ENCODE measurements at regions not wholly inside any gene's neighbourhood (a gene's known extent, or its start where the extent isn't known, plus 50 kb on each side); places are given as distances from the start of the nearest gene placed in this dataset.
"Not testable (repeated sequence)": the region's sequence is repeated elsewhere in the genome, so short reads cannot be mapped to it uniquely, and the experiment has no call there.

DNA sequence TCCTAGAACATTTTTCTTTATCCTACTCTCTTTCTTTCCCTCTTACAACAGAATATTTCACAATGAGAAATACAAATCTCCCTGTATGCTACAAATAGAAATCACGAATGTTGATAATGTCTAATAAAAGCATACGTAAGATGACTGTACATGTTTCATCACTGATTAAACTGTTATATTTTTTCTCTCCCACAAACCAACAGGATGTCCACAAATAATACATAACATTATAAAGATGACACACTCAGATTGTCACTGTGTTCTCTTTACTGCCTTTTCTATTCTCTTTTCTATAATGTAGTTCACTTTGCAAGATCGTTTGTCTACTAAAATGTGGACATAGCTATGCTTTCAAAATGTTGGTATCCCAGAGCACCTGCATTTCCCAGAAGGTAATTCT, 90.7 kb upstream of the PARP8 start:
- H3K27me3 ChIP-seq: no peaks in the 10 kb centered on the region
- no peaks in the 10 kb centered on the region for H3K4me1 ChIP-seq
- H3K27ac ChIP-seq: no peak overlapping the region
- no peak overlapping the region for H3K4me3 ChIP-seq
- H3K9me3 ChIP-seq (replicated peaks): no peaks in the 10 kb centered on the region
- DNase-seq: no peak
- H3K36me3 ChIP-seq: no peaks in the 10 kb centered on the region

DNA sequence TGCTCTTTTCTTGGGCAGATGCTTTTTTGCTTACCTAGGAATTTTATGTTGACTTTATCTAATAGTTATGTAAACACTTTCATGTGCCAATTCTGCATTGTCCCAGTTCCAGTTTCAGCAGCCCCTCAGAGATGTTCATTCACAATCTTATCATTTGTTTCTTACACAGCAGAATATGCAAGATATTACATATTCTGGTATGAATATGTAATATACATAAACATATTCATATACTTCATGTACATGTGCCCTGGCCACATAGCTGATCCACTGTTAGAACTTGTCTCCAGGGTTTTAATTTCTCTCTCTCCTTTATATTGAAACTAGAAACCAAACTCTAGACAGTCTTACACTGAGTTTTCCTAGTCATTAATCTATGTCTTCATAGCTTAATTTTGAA, 90.2 kb upstream of the PARP8 start:
- Histone ChIP-seq H3K27me3 (no peaks in the 10 kb centered on the region), H3K27ac (no peak overlapping the region), H3K9me3 (replicated peaks) (no peaks in the 10 kb centered on the region), H3K4me1 (no peaks in the 10 kb centered on the region), H3K36me3 (no peaks in the 10 kb centered on the region), H3K4me3 (no peak overlapping the region)
- DNase-seq: no peak

DNA sequence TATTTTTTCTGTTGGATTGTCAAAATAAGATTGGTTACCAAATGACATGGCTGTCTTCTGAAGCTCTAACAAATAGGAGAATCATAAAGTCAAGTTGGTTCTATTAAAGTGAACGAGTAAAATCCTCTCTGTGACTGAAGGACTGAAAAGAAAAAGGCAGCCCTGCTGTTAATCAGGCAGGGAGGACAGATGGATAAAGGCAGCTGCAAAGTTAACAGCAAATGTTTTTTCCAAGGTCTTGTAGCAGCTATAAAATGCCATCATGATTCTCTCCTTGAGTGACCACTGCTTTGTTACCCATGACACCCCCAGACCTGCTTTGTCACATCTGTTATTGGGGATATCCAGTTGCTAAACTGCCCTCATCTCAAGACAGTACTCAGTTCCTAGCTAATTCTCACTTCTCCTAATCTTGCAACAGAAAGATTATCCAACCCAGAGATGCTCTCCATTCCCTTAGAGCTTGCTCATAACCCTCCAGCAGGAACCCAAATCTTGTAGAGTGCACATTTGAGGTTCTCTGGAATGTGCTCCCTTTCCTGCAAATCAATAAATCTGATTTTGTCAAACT, 89.7 kb upstream of the PARP8 start:
- Histone ChIP-seq H3K4me1 (no peaks in the 10 kb centered on the region), H3K4me3 (no peak overlapping the region), H3K27ac (no peak overlapping the region), H3K36me3 (no peaks in the 10 kb centered on the region), H3K27me3 (no peaks in the 10 kb centered on the region), H3K9me3 (replicated peaks) (no peaks in the 10 kb centered on the region)
- DNase-seq: no peak

DNA sequence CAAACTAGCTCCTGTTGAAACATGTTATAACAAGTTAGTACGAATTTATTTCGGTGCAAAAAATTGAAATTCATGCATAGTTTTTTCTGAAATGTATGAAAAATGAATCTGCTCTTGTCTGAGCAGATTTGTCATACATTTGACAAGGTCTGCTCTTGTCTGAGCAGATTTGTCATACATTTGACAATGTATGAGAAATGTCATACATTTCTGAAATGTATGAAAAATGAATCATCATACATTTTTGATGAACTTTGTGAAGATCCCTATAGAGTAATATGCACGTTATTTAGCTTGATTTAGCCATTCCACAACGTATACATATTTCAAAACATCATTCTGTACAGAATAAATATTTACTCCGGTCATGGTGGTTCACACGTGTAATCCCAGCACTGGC, 85.9 kb upstream of the PARP8 start:
- no peaks in the 10 kb centered on the region for H3K9me3 ChIP-seq (replicated peaks)
- H3K27me3 ChIP-seq: no peaks in the 10 kb centered on the region
- H3K4me1 ChIP-seq: no peaks in the 10 kb centered on the region
- H3K4me3 ChIP-seq: no peak overlapping the region
- H3K27ac ChIP-seq: no peak overlapping the region
- no peak for DNase-seq
- H3K36me3 ChIP-seq: no peaks in the 10 kb centered on the region

DNA sequence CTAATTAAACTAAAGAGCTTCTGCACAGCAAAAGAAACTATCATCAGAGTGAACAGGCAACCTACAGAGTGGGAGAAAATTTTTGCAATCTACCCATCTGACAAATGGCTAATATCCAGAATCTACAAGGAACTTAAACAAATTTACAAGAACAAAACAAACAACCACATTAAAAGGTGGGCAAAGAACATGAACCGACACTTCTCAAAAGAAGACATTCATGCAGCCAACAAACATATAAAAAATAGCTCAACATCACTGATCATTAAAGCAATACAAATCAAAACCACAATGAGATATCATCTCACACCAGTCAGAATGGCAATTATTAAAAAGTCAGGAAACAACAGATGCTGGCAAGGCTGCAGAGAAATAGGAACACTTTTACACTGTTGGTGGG, 84.6 kb upstream of the PARP8 start:
- H3K4me3 ChIP-seq; DNase-seq; H3K36me3 ChIP-seq; H3K27me3 ChIP-seq; H3K9me3 ChIP-seq (replicated peaks); H3K27ac ChIP-seq; H3K4me1 ChIP-seq: not testable (repeated sequence)

DNA sequence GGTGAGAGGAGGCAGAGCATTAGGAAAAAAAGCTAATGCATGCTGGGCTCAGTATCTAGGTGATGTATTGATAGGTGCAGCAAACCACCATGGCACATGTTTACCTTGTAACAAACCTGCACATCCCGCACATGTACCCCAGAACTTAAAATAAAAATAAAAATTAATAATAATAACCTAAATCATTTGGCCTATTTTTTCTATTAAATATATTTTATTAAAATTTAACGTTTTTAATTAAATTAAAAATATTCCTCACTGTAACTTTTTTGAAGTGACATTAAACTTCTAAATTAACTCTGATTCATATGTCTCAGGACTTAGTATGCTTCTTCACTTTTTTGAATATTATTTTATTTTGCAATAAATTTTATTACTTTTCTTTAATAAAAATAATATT, 83.7 kb upstream of the PARP8 start:
- Histone ChIP-seq H3K27me3 (no peaks in the 10 kb centered on the region), H3K9me3 (replicated peaks) (no peaks in the 10 kb centered on the region), H3K27ac (no peak overlapping the region), H3K36me3 (no peaks in the 10 kb centered on the region), H3K4me3 (no peak overlapping the region), H3K4me1 (no peaks in the 10 kb centered on the region)
- DNase-seq: no peak

DNA sequence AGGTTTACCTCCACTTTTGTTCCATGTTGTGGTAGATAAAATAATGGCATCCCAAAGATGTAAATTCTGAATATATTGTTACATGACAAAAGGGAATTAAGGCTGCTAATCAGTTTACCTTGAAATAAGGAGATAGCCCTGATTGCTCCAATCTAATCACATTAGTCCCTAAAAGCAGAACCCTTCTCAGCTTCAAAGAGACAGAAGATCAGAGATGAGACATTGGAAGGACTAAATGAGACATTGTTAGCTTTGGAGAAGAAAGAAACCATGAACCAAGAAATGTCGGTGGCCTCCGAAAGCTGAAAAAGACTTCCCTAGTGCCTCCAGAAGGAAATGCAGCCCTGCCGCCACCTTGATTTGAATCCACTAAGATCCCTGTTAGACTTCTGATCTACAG, 82.8 kb upstream of the PARP8 start:
- no peak overlapping the region for H3K4me3 ChIP-seq
- no peaks in the 10 kb centered on the region for H3K27me3 ChIP-seq
- DNase-seq: no peak
- H3K4me1 ChIP-seq: no peaks in the 10 kb centered on the region
- no peak overlapping the region for H3K27ac ChIP-seq
- no peaks in the 10 kb centered on the region for H3K36me3 ChIP-seq
- H3K9me3 ChIP-seq (replicated peaks): no peaks in the 10 kb centered on the region

DNA sequence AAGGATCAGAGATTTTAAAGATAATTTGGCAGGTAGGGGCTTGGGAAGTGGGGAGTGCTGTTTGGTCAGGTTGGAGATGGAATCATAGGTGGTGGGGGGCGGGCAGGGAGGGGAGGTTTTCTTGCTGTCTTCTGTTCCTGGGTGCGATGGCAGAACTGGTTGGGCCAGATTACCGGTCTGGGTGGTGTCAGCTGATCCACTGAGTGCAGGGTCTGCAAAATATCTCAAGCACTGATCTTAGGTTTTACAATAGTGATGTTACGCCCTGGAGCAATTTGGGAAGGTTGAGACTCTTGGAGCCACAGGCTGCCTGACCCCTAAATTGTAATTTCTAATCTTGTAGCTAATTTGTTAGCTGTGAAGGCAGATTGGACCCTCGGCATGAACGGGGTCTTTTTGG, 78.0 kb upstream of the PARP8 start:
- H3K27me3 ChIP-seq; DNase-seq; H3K27ac ChIP-seq; H3K4me3 ChIP-seq; H3K4me1 ChIP-seq; H3K36me3 ChIP-seq; H3K9me3 ChIP-seq (replicated peaks): not testable (repeated sequence)

DNA sequence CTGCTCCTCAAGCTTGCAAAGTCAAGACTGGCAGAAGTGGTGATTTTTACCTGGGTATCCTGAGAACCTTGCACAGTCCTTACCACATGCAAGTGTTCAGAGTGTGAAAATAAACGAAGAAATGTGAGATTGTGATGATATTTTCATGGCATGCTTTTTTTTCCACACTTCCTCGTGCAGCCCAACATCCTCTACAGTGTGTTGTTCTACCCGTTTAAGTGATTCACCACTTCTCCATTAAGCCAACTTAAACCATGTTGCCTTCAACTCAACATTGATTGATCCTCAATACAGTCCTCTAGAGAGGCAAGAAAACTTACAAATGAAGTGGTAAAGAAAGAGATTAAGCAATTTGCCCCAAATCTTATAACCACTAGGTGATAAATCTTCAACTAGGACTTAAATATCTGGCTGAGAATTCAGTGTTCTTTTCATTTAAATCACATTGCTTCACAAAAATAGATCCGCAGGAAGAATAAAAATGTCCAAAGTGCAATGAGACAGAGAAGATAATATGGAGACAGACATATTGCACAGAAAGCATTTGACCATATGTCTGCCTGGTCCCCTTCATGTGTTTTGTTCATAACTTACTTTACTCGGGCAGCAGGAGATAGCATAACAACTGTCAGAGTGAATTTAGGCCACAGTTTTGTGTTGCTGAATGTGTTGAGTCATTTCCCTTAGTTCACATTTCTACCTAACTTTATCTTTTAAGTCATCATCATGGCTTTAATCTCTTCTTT, 75.8 kb upstream of the PARP8 start:
- not testable (repeated sequence) for H3K27me3 ChIP-seq; H3K36me3 ChIP-seq; H3K27ac ChIP-seq; H3K4me3 ChIP-seq; DNase-seq; H3K4me1 ChIP-seq; H3K9me3 ChIP-seq (replicated peaks)

DNA sequence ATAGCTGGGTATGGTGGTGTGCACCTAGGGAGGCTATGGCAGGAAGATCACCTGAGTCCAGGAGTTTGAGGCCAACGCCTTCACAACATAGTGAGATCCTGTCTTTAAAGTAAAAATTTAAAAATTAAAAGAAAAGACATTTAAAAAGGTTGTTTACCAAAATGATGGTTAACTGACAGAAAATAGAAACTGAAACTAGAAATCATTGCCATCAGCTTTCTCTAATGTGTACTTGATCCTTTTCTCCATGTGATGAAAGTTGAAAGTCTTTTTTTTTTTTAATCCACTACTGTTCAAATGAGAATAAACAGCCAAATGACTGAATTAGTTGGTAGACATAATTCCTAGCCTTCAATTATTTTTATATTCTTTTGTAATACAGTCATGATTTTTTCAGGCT, 75.1 kb upstream of the PARP8 start:
- H3K36me3 ChIP-seq; H3K4me3 ChIP-seq; DNase-seq; H3K4me1 ChIP-seq; H3K27me3 ChIP-seq; H3K27ac ChIP-seq; H3K9me3 ChIP-seq (replicated peaks): not testable (repeated sequence)

DNA sequence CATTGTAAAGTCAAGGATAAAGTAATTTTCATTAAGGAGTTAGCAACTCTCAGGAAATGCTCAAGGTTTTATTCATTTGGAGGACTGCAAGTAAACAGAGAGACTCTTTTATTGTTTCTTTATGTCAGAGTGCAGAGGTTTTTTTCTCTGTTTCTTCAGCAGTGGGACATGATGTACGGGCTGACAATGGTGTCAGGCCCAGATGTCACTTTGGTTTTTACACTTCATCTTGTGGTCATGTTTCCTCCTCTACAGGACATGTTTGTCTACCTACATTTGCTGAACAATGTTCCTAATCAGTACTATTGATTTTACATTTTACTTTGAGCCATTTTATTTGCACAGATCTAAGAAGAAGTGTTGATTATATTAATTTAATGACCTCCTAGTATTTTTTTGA, 72.8 kb upstream of the PARP8 start:
- Histone ChIP-seq H3K36me3 (no peaks in the 10 kb centered on the region), H3K27ac (no peak overlapping the region), H3K9me3 (replicated peaks) (no peaks in the 10 kb centered on the region), H3K4me1 (no peaks in the 10 kb centered on the region), H3K27me3 (no peaks in the 10 kb centered on the region), H3K4me3 (no peak overlapping the region)
- no peak for DNase-seq

DNA sequence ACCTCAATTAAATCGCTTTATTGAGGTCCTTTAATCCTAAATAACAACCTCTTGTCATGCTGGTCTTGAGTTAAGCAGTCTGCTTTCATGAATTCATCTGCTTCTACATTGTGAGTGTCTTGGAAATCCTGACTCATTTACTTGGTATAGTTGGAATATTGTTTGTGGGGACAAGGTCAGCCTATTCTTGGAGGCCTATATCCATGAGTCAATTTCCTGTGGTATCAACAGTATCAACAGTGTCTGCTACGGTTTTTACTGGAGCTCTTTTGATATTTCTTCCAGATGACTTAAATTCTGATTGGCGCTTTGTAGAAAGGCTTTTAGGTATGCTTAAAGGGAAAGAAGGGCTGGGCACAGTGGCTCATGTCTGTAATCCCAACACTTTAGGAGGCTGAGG, 71.2 kb upstream of the PARP8 start:
- H3K9me3 ChIP-seq (replicated peaks): no peaks in the 10 kb centered on the region
- no peak overlapping the region for H3K4me3 ChIP-seq
- DNase-seq: no peak
- H3K27ac ChIP-seq: no peak overlapping the region
- no peaks in the 10 kb centered on the region for H3K4me1 ChIP-seq
- H3K36me3 ChIP-seq: no peaks in the 10 kb centered on the region
- H3K27me3 ChIP-seq: no peaks in the 10 kb centered on the region

DNA sequence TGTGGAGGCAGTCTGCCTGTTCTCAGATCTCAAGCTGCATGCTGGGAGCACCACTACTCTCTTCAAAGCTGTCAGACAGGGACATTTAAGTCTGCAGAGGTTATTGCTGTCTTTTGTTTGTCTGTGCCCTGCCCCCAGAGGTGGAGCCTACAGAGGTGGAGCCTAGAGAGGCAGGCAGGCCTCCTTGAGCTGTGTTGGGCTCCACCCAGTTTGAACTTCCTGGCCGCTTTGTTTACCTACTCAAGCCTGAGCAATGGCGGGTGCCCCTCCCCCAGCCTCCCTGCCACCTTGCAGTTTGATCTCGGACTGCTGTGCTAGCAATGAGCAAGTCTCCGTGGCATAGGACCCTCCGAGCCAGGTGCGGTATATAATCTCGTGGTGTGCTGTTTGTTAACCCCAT, 64.9 kb upstream of the PARP8 start:
- H3K27me3 ChIP-seq, H3K27ac ChIP-seq, H3K4me3 ChIP-seq: not testable (repeated sequence)

DNA sequence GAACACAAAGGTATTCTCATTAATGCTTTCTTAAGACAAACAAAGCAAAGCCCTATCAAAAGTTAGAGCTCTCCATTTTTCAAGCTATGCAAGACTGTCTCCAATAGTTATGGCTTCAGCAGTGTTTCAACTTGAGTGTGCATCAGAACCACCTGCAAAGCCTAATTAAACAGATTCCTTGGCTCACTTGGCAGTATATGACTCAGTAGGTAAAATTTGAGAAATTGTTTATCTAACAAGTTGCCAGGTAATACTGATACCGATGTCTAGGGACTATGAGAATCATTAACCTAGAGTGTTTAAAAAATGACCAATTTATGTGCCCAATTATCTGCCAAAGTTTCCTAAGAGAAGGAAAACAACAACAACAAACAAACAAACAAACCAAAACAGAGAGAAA, 60.3 kb upstream of the PARP8 start:
- DNase-seq: no peak
- H3K27me3 ChIP-seq: no peaks in the 10 kb centered on the region
- no peak overlapping the region for H3K27ac ChIP-seq
- no peak overlapping the region for H3K4me3 ChIP-seq
- H3K36me3 ChIP-seq: no peaks in the 10 kb centered on the region
- H3K4me1 ChIP-seq: no peaks in the 10 kb centered on the region
- no peaks in the 10 kb centered on the region for H3K9me3 ChIP-seq (replicated peaks)

More for the DNA sequence above, 64.9 kb upstream of the PARP8 start:
- not testable (repeated sequence) for H3K36me3 ChIP-seq; H3K9me3 ChIP-seq (replicated peaks); H3K4me1 ChIP-seq; DNase-seq

DNA sequence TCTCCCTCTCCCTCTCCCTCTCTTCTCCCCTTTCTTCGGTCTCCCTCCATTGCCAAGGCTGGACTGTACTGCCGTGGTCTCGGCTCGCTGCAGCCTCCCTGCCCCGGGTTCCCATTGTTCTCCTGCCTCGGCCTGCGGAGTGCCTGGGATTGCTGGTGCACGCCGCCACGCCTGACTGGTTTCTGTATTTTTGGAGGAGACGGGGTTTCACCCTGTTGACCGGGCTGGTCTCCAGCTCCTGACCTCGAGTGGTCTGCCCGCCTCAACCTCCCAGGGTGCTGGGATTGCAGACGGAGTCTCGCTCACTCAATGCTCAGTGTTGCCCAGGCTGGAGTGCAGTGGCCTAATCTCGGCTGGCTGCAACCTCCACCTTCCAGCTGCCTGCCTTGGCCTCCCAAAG, 59.0 kb upstream of the PARP8 start:
- H3K36me3 ChIP-seq; DNase-seq; H3K27me3 ChIP-seq; H3K4me3 ChIP-seq; H3K4me1 ChIP-seq; H3K9me3 ChIP-seq (replicated peaks); H3K27ac ChIP-seq: not testable (repeated sequence)

DNA sequence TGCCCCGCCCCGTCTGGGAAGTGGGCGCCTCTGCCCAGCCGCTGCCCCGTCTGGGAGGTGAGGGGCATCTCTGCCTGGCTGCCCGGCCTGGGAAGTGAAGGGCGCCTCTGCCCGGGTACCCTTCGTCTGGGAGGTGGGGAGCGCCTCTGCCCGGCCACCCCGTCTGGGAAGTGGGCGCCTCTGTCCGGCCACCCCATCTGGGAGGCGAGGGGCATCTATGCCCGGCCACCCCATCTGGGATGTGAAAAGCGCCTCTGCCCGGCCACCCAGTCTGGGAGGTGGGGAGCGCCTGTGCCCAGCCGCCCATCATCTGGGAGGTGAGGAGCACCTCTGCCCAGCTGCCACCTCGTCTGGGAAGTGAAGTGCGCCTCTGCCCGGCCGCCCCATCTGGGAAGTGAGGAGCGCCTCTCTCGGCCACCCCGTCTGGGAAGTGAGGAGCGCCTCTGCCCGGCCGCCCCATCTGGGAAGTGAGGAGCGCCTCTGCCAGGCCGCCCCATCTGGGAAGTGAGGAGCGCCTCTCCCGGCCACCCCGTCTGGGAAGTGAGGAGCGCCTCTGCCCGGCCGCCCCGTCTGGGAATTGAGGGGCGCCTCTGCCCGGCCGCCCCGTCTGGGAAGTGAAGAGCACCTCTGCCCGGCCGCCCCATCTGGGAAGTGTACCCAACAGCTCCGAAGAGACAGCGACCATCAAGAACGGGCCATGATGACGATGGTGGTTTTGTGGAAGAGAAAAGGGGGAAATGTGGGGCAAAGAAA, 58.3 kb upstream of the PARP8 start:
- DNase-seq; H3K27me3 ChIP-seq; H3K36me3 ChIP-seq; H3K4me3 ChIP-seq; H3K27ac ChIP-seq; H3K4me1 ChIP-seq; H3K9me3 ChIP-seq (replicated peaks): not testable (repeated sequence)

Measured in SJCRH30 (cell line).